ENCODE measurements at regions not wholly inside any gene's neighbourhood (a gene's known extent, or its start where the extent isn't known, plus 50 kb on each side); places are given as distances from the start of the nearest gene placed in this dataset.

- no peaks in the 10 kb centered on the region for H3K36me3 ChIP-seq (replicated peaks in 1 of 2; ENCODE audit: control insufficient read depth in 1 of 2, insufficient read depth in 2 of 2, low read length in 2 of 2)
- no peak overlapping the region for H3K27ac Mint-ChIP-seq
- H3K4me1 ChIP-seq (ENCODE audit: control insufficient read depth in 1 of 2, insufficient read depth in 2 of 2, low read length in 2 of 2) = no peaks in the 10 kb centered on the region
- H3K9me3 Mint-ChIP-seq = peaks cover 0 to 3% (median 0%) of the 10 kb centered on the region in 7 donors
- no peaks in the 10 kb centered on the region for H3K4me1 Mint-ChIP-seq
- H4K20me1 ChIP-seq (ENCODE audit: insufficient read depth, low read length) = no peaks in the 10 kb centered on the region
- no peak for DNase-seq
- H3K9ac ChIP-seq (ENCODE audit: insufficient read depth, low read length, poor library complexity, severe bottlenecking) = no peak overlapping the region
- H3K9me3 ChIP-seq (replicated peaks in 1 of 2; ENCODE audit: control insufficient read depth in 1 of 2, insufficient read depth in 1 of 2, low read length in 2 of 2) = no peaks in the 10 kb centered on the region
- H3K4me2 ChIP-seq (replicated peaks; ENCODE audit: extremely low read depth, low read length, poor library complexity, severe bottlenecking) = no peak overlapping the region
- H3K4me3 ChIP-seq (replicated peaks in 1 of 3; ENCODE audit: low read depth in 2 of 3, low read length in 3 of 3) = no peak overlapping the region
- TF ChIP-seq CTCF (IDR thresholded peaks at IDR 0.05) = no peak
- intact Hi-C loops (cut with micrococcal nuclease) = no loop called here
- H2AFZ ChIP-seq (ENCODE audit: insufficient read depth, low read depth, low read length, poor library complexity, severe bottlenecking) = no peak overlapping the region
- no peaks in the 10 kb centered on the region for H3K36me3 Mint-ChIP-seq
- H3K79me2 ChIP-seq (ENCODE audit: insufficient read depth, low read length) = no peaks in the 10 kb centered on the region
- no peak overlapping the region for H3K27ac ChIP-seq (ENCODE audit: low read depth in 1 of 2, low read length in 2 of 2)
- WGBS (ENCODE audit: insufficient coverage) = no CpG with 5 or more reads among the region's 2 CpGs
- H3K27me3 Mint-ChIP-seq (ENCODE audit: low read depth in 3 of 3) = peaks cover 0 to 1% (median 0%) of the 10 kb centered on the region in 3 donors
- no peak overlapping the region for H3K4me3 Mint-ChIP-seq
- H3K27me3 ChIP-seq (ENCODE audit: control insufficient read depth in 2 of 2, insufficient read depth in 2 of 2, low read length in 2 of 2) = no peaks in the 10 kb centered on the region
Measured at GRCh38 chr6:81561071-81561564, 191.4 kb downstream of the TENT5A start.

- Mint-ChIP-seq H3K27ac (no peak overlapping the region), H3K4me1 (no peaks in the 10 kb centered on the region), H3K9me3 (peaks cover 0 to 3% (median 0%) of the 10 kb centered on the region in 7 donors), H3K36me3 (no peaks in the 10 kb centered on the region), H3K4me3 (no peak overlapping the region), H3K27me3 (ENCODE audit: low read depth in 3 of 3) (no peaks in the 10 kb centered on the region)
- no peak overlapping the region for H3K9ac ChIP-seq (ENCODE audit: insufficient read depth, low read length, poor library complexity, severe bottlenecking)
- H3K4me1 ChIP-seq (ENCODE audit: control insufficient read depth in 1 of 2, insufficient read depth in 2 of 2, low read length in 2 of 2) = no peaks in the 10 kb centered on the region
- H3K4me3 ChIP-seq (replicated peaks in 1 of 3; ENCODE audit: low read depth in 2 of 3, low read length in 3 of 3) = no peak overlapping the region
- no peak overlapping the region for H2AFZ ChIP-seq (ENCODE audit: insufficient read depth, low read depth, low read length, poor library complexity, severe bottlenecking)
- DNase-seq = no peak
- H4K20me1 ChIP-seq (ENCODE audit: insufficient read depth, low read length) = no peaks in the 10 kb centered on the region
- no CpG with 5 or more reads among the region's 1 CpG for WGBS (ENCODE audit: insufficient coverage)
- H3K4me2 ChIP-seq (replicated peaks; ENCODE audit: extremely low read depth, low read length, poor library complexity, severe bottlenecking) = no peak overlapping the region
- H3K9me3 ChIP-seq (replicated peaks in 1 of 2; ENCODE audit: control insufficient read depth in 1 of 2, insufficient read depth in 1 of 2, low read length in 2 of 2) = no peaks in the 10 kb centered on the region
- no peaks in the 10 kb centered on the region for H3K79me2 ChIP-seq (ENCODE audit: insufficient read depth, low read length)
- intact Hi-C loops (cut with micrococcal nuclease) = no loop called here
- H3K27ac ChIP-seq (ENCODE audit: low read depth in 1 of 2, low read length in 2 of 2) = no peak overlapping the region
- no peaks in the 10 kb centered on the region for H3K36me3 ChIP-seq (replicated peaks in 1 of 2; ENCODE audit: control insufficient read depth in 1 of 2, insufficient read depth in 2 of 2, low read length in 2 of 2)
- TF ChIP-seq CTCF (IDR thresholded peaks at IDR 0.05) = no peak
- H3K27me3 ChIP-seq (ENCODE audit: control insufficient read depth in 2 of 2, insufficient read depth in 2 of 2, low read length in 2 of 2) = no peaks in the 10 kb centered on the region
Measured at GRCh38 chr6:81557811-81558210, 194.7 kb downstream of the TENT5A start.

Data from CD14-positive monocyte (primary cell).